Esophagus muscularis mucosa (tissue), 4 donors: ENCODE measurements at regions not wholly inside any gene's neighbourhood (a gene's known extent, or its start where the extent isn't known, plus 50 kb on each side); places are given as distances from the start of the nearest gene placed in this dataset.

Source experiments
- CTCF ChIP-seq, 3 experiments: fragments of 200-600 bp in 2 of 3; fragments of 450-650 bp in 1 of 3; sonication (generic) in 2 of 3; IDR thresholded peaks; one replicate each; pipeline ENCODE4 v1.5.1; 2017 to 2019; ENCODE audit warnings: antibody characterized with exemption in 3 of 3, mild to moderate bottlenecking in 2 of 3, moderate library complexity in 1 of 3
- EP300 ChIP-seq: sonication (generic); formaldehyde crosslinking; IDR thresholded peaks from one replicate; pipeline ENCODE4 v1.6.1; 2017; ENCODE audit warnings: antibody characterized with exemption
- POLR2A ChIP-seq: fragments of 450-650 bp; IDR thresholded peaks from one replicate; pipeline ENCODE4 v1.6.1; 2017; ENCODE audit warnings: antibody characterized with exemption, moderate library complexity, mild to moderate bottlenecking, low read depth
- POLR2AphosphoS5 ChIP-seq, 2 donors: sonication (generic); formaldehyde crosslinking; IDR thresholded peaks; one replicate each; pipeline ENCODE4 v1.6.1; 2017; ENCODE audit warnings: antibody characterized with exemption in 2 of 2

GRCh38 chr6:135622081-135622480 is 124.5 kb upstream of the AHI1 start:
- no peak for TF ChIP-seq POLR2A
- no peak for TF ChIP-seq CTCF (IDR thresholded peaks at IDR 0.05)
- no peak for TF ChIP-seq EP300
- TF ChIP-seq POLR2AphosphoS5 (IDR thresholded peaks at IDR 0.05): no peak
